Stimulated activated effector memory CD8-positive, alpha-beta T cell treated with anti-CD3 and anti-CD28 coated beads, Interleukin-12 subunit alpha, Interleukin-12 subunit beta, amount 100 ng/mL, for 72 hours (primary cell): ENCODE measurements at regions not wholly inside any gene's neighbourhood (a gene's known extent, or its start where the extent isn't known, plus 50 kb on each side); places are given as distances from the start of the nearest gene placed in this dataset.
A peak's percentile ranks its signal among the peaks of the same experiment; 100 is the strongest.

ENCODE experiments used
- ATAC-seq: fragments of 150-1000 bp; cut with Tn5 transposase; 2 replicates; pipeline ENCODE4 v1.10.0; 2021
- DNase-seq, 2 donors: peaks; one replicate each; pipeline ENCODE4 v3.0.0; 2021 to 2022; ENCODE audit warnings: low spot score in 2 of 2
- H3K27ac Mint-ChIP-seq: one replicate; pipeline ENCODE4 v1.8.0; 2022; ENCODE audit warnings: mild to moderate bottlenecking, mixed read lengths
- H3K36me3 Mint-ChIP-seq: one replicate; pipeline ENCODE4 v1.8.0; 2022; ENCODE audit warnings: mild to moderate bottlenecking, mixed read lengths
- H3K4me1 Mint-ChIP-seq: one replicate; pipeline ENCODE4 v1.8.0; 2022; ENCODE audit warnings: mixed read lengths
- H3K4me3 Mint-ChIP-seq: one replicate; pipeline ENCODE4 v1.8.0; 2022; ENCODE audit warnings: mild to moderate bottlenecking, mixed read lengths
- H3K9me3 Mint-ChIP-seq: one replicate; pipeline ENCODE4 v1.8.0; 2022; ENCODE audit warnings: mixed read lengths

DNA sequence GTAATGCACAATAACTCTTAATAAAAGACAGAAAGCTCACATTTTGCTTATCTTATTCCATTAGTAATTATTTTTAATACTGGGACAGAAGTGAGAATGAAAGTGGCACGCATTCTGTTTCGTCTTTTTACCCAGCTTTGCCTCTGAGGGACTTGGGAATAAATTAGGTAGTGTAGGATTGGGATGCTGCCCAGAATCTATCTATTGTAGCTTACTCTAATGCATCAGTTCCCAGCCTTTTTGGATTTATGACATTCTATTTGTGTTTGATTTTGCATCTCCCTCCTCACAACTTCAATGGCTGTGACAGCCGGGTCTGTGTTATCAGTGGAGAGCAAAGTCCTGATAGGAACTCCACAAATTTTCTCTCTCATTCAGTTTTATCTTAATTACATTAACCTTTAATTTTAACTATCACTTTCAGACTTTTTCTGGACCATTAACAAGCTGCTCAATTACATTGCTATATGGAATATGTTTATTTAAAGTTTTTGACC, 62.9 kb upstream of the TULP4 start:
- Mint-ChIP-seq H3K36me3 (peaks cover 11% of the 10 kb centered on the region), H3K27ac (no peak overlapping the region), H3K9me3 (no peaks in the 10 kb centered on the region), H3K4me1 (peaks cover 6% of the 10 kb centered on the region), H3K4me3 (no peak overlapping the region)
- no peak for ATAC-seq
- no peak for DNase-seq

DNA sequence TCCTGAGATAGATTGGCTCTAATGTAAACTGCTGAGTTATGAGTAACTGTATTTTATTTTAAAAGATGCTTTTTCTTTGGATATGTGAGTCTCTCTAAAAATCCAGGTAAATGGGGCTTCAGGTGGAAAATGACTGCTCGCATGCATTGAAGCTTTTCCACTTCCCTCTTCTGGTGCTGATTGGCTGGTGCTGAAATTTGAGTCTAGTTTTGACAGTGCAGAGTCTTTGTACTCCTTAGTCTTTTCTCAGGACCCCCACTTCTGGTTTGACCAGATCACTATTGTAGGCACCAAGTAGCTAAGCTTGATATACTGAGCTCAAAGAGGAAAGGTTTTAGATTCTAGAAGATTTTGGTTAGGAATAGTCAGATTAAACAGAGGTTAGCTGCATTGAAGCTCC, 60.7 kb upstream of the TULP4 start:
- no peak for DNase-seq
- Mint-ChIP-seq H3K4me3 (no peak overlapping the region), H3K9me3 (no peaks in the 10 kb centered on the region), H3K27ac (no peak overlapping the region), H3K4me1 (peaks cover 22% of the 10 kb centered on the region), H3K36me3 (peaks cover 7% of the 10 kb centered on the region)
- ATAC-seq = no peak

- ATAC-seq = no peak
Measured at GRCh38 chr6:158253248-158253647, 59.0 kb upstream of the TULP4 start.

GRCh38 chr6:158255275-158255988, 56.8 kb upstream of the TULP4 start:
- Mint-ChIP-seq H3K27ac (peak overlapping the region; percentile 68), H3K9me3 (no peaks in the 10 kb centered on the region), H3K4me1 (peaks cover 41% of the 10 kb centered on the region), H3K4me3 (no peak overlapping the region), H3K36me3 (peaks cover 7% of the 10 kb centered on the region)
- ATAC-seq (no peak), DNase-seq (no peak)

More at GRCh38 chr6:158253248-158253647, 59.0 kb upstream of the TULP4 start:
- Mint-ChIP-seq H3K36me3 (peaks cover 7% of the 10 kb centered on the region), H3K27ac (peak overlapping the region; percentile 68), H3K4me1 (peaks cover 39% of the 10 kb centered on the region), H3K9me3 (no peaks in the 10 kb centered on the region), H3K4me3 (no peak overlapping the region)
- DNase-seq = no peak

- H3K36me3 Mint-ChIP-seq = peaks cover 7% of the 10 kb centered on the region
- ATAC-seq = no peak
- DNase-seq = no peak
- peaks cover 41% of the 10 kb centered on the region for H3K4me1 Mint-ChIP-seq
- H3K9me3 Mint-ChIP-seq = no peaks in the 10 kb centered on the region
- no peak overlapping the region for H3K4me3 Mint-ChIP-seq
- H3K27ac Mint-ChIP-seq = peak overlapping the region; percentile 68
Measured at GRCh38 chr6:158255989-158256601, 56.2 kb upstream of the TULP4 start.

DNA sequence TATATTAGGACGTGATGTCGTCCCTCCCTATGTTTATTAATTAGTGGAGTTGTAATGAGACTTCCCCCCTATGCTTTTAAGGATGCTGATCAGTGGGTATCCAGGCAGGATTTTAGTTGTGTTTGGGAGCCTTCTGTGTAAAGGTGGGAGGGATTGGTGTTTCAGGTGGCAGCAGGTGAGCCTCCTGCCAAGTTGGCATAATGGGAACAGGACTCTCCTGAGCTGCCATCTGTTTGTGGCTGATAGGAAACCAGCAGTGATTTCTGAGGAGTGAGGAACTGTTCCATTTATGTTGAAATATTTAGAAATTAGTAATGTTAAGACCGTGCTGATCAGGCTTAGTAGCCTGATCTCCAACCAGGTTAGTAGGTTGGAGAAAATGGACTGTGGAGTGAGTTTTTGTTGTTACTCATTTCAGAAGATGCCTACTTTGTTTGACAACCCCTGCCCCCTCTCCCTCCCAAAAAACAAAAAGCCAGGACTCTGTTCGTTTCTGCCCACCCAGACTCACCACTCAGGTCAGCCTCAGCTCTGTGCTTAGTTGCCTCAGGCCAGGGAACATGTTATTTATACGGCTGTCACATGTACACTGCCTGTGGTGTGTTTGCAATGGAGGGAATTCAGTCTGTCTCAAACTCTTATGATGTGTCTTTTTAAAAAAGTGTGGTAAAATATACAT, 55.4 kb upstream of the TULP4 start:
- ATAC-seq = no peak
- Mint-ChIP-seq H3K27ac (peak overlapping the region; percentile 68), H3K9me3 (no peaks in the 10 kb centered on the region), H3K36me3 (peaks cover 7% of the 10 kb centered on the region), H3K4me3 (no peak overlapping the region), H3K4me1 (peaks cover 44% of the 10 kb centered on the region)
- DNase-seq = no peak

- Mint-ChIP-seq H3K36me3 (peaks cover 3% of the 10 kb centered on the region), H3K9me3 (no peaks in the 10 kb centered on the region), H3K4me3 (no peak overlapping the region), H3K27ac (no peak overlapping the region), H3K4me1 (peaks cover 49% of the 10 kb centered on the region)
- DNase-seq (no peak), ATAC-seq (no peak)
Measured at GRCh38 chr6:158257425-158257759, 54.9 kb upstream of the TULP4 start.

DNA sequence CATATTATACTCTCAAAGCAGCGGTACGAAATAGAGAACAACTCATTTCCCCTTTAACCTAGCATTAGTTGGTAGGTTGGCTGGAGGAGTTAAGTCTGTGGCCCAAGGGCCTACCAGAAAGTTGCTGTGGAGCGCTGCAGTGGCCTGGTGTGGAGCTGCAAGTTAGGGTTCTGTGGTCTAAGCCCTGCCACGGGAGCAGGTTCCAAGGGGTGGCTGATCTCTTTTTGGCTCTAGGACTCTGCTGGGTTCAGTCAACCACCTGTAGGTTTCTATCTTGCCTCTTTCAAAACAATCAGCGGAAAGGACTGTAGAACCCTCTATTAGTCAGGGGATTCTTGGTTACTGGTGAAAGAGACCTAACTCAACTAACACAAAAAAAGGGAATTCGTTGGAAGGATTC, 54.5 kb upstream of the TULP4 start:
- Mint-ChIP-seq H3K36me3 (no peaks in the 10 kb centered on the region), H3K4me1 (peaks cover 53% of the 10 kb centered on the region), H3K27ac (no peak overlapping the region), H3K9me3 (no peaks in the 10 kb centered on the region), H3K4me3 (no peak overlapping the region)
- ATAC-seq = no peak
- no peak for DNase-seq

DNA sequence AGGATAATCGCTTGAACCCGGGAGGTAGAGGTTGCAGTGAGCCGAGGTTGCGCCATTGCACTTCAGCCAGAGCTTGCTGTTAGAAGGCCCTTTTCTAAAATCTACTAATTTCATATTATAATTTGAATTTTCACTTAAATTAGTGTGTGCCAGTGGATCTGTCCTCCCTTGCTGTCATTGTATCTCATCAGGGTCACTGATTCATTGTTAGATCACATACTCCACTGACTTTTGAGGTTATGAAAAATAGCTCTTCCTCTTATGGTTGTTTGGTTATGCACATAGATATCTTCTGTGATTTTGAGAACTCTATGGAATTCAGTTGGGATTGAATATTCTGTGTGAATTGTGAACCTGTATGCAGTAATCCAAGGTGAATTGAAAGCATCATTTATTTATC, 53.1 kb upstream of the TULP4 start:
- Mint-ChIP-seq H3K36me3 (no peaks in the 10 kb centered on the region), H3K9me3 (no peaks in the 10 kb centered on the region), H3K27ac (no peak overlapping the region), H3K4me1 (peaks cover 54% of the 10 kb centered on the region), H3K4me3 (no peak overlapping the region)
- DNase-seq = no peak
- ATAC-seq = no peak

DNA sequence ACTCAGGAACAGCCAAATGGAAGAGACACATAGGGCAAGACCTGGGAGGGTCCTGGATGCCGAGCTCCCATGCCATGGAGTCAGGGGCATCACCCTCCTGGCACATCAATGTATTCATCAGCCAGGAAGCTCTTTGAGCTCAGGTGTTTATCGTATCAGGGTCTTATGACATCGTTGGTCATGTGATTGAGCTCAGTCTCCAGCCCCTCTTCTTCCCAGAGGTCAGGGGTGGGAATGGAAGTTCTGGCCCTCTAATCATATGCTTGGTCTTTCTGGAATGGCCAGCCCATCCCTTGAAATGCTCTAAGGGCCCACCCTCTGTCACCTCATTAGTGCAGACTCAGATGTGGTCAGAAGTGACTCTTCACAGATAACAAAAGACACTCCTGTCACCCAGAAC, 52.4 kb upstream of the TULP4 start:
- H3K36me3 Mint-ChIP-seq = no peaks in the 10 kb centered on the region
- no peak for ATAC-seq
- no peak for DNase-seq
- no peak overlapping the region for H3K4me3 Mint-ChIP-seq
- no peak overlapping the region for H3K27ac Mint-ChIP-seq
- H3K9me3 Mint-ChIP-seq = no peaks in the 10 kb centered on the region
- H3K4me1 Mint-ChIP-seq = peaks cover 54% of the 10 kb centered on the region

DNA sequence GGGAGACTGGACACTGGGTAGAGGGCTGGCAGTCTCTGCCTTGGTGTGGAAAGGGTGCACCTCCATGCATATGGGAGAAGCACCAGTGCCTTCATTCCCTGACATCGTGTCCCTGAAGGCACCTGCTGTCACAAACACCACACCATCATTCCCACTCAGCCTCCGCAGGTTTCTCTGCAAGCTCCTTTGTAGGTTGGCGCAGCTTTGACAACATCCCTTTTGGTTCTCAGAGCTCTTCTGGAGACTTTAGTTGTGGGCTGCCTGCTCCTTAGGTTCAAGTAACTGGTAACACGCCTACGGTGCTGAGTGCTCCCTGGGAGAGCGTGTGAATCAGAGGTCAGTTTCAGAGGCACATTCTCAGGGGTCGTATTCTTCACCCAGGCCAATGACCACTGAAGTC, 50.2 kb upstream of the TULP4 start:
- Mint-ChIP-seq H3K9me3 (no peaks in the 10 kb centered on the region), H3K4me1 (peaks cover 32% of the 10 kb centered on the region), H3K36me3 (no peaks in the 10 kb centered on the region), H3K4me3 (no peak overlapping the region), H3K27ac (peak overlapping the region; percentile 52)
- ATAC-seq (no peak), DNase-seq (no peak)
